ENCODE measurements at regions not wholly inside any gene's neighbourhood (a gene's known extent, or its start where the extent isn't known, plus 50 kb on each side); places are given as distances from the start of the nearest gene placed in this dataset.
A peak's percentile ranks its signal among the peaks of the same experiment; 100 is the strongest.

DNA sequence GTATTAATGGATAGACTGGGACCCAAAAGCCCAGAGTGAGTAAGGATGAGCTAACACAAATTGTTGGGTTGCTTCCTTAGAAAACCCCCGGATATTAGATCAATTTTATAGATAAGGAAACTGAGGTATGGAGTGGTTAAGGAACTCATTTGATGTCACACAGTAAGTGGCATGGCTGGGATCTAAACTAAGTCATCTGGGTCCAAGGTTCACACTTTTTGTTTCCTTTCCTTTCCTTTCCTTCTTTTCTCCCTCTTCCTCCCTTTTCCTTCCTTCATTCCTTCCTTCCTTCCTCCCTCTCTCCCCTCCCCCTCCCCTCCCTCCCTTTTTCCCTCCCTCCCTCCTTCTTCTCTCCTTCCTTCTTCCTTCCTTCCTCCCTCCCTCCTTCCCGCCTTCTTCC is 469.5 kb downstream of the TYW1 start:
- Histone ChIP-seq H3K4me1 (ENCODE audit: control insufficient read depth in 4 of 4, insufficient read depth in 4 of 4, low read length in 3 of 4) (no peaks in the 10 kb centered on the region), H3K4me3 (ENCODE audit: low read depth in 1 of 3, low read length in 3 of 3) (no peak overlapping the region), H3K9me3 (ENCODE audit: control insufficient read depth in 4 of 4, low read length in 3 of 4) (peaks cover 0 to 8% (median 2%) of the 10 kb centered on the region in 4 donors), H3K27ac (ENCODE audit: low read depth in 1 of 2, low read length in 2 of 2) (no peak overlapping the region), H3K36me3 (ENCODE audit: control insufficient read depth in 4 of 4, insufficient read depth in 3 of 4, low read depth in 1 of 4, low read length in 3 of 4) (no peaks in the 10 kb centered on the region), H3K9ac (ENCODE audit: low read depth in 1 of 2, low read length in 2 of 2) (no peak overlapping the region), H3K27me3 (ENCODE audit: control insufficient read depth in 4 of 4, insufficient read depth in 4 of 4, low read length in 3 of 4) (no peaks in the 10 kb centered on the region)
- no peak for DNase-seq (ENCODE audit: low spot score)
- TF ChIP-seq, protein P1, sequence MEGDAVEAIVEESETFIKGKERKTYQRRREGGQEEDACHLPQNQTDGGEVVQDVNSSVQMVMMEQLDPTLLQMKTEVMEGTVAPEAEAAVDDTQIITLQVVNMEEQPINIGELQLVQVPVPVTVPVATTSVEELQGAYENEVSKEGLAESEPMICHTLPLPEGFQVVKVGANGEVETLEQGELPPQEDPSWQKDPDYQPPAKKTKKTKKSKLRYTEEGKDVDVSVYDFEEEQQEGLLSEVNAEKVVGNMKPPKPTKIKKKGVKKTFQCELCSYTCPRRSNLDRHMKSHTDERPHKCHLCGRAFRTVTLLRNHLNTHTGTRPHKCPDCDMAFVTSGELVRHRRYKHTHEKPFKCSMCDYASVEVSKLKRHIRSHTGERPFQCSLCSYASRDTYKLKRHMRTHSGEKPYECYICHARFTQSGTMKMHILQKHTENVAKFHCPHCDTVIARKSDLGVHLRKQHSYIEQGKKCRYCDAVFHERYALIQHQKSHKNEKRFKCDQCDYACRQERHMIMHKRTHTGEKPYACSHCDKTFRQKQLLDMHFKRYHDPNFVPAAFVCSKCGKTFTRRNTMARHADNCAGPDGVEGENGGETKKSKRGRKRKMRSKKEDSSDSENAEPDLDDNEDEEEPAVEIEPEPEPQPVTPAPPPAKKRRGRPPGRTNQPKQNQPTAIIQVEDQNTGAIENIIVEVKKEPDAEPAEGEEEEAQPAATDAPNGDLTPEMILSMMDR (IDR thresholded peaks at IDR 0.05; ENCODE audit: low read depth, low read length, missing input control) = no peak
- TF ChIP-seq, protein P2, sequence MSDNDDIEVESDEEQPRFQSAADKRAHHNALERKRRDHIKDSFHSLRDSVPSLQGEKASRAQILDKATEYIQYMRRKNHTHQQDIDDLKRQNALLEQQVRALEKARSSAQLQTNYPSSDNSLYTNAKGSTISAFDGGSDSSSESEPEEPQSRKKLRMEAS (IDR thresholded peaks at IDR 0.05) = no peak
- no peak for TF ChIP-seq JUND (IDR thresholded peaks at IDR 0.05)
- no peak for TF ChIP-seq NR2F2 (IDR thresholded peaks at IDR 0.05)
- no peak for TF ChIP-seq FOXA2 (IDR thresholded peaks at IDR 0.05)
- no peak for TF ChIP-seq TAF1 (conservative IDR thresholded peaks at IDR 0.05)
- TF ChIP-seq, protein P3, sequence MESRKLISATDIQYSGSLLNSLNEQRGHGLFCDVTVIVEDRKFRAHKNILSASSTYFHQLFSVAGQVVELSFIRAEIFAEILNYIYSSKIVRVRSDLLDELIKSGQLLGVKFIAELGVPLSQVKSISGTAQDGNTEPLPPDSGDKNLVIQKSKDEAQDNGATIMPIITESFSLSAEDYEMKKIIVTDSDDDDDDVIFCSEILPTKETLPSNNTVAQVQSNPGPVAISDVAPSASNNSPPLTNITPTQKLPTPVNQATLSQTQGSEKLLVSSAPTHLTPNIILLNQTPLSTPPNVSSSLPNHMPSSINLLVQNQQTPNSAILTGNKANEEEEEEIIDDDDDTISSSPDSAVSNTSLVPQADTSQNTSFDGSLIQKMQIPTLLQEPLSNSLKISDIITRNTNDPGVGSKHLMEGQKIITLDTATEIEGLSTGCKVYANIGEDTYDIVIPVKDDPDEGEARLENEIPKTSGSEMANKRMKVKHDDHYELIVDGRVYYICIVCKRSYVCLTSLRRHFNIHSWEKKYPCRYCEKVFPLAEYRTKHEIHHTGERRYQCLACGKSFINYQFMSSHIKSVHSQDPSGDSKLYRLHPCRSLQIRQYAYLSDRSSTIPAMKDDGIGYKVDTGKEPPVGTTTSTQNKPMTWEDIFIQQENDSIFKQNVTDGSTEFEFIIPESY (IDR thresholded peaks at IDR 0.05) = no peak
- TF ChIP-seq RXRA (IDR thresholded peaks at IDR 0.05) = no peak
- TF ChIP-seq FOXA1 (IDR thresholded peaks at IDR 0.05) = no peak
- TF ChIP-seq, protein P4, sequence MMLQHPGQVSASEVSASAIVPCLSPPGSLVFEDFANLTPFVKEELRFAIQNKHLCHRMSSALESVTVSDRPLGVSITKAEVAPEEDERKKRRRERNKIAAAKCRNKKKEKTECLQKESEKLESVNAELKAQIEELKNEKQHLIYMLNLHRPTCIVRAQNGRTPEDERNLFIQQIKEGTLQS (IDR thresholded peaks at IDR 0.05) = no peak
- TF ChIP-seq RAD21 (IDR thresholded peaks at IDR 0.05) = no peak
- no peak for TF ChIP-seq YY1 (IDR thresholded peaks at IDR 0.05)
- TF ChIP-seq HNF4G (IDR thresholded peaks at IDR 0.05) = no peak
- no peak for TF ChIP-seq HNF4A (conservative IDR thresholded peaks at IDR 0.05)
- TF ChIP-seq GABPA (IDR thresholded peaks at IDR 0.05 in 1 of 2, conservative IDR thresholded peaks at IDR 0.05 in 1 of 2) = no peak
- 72% methylated on average over 2 of the region's 2 CpGs for whole genome bisulfite sequencing

DNA sequence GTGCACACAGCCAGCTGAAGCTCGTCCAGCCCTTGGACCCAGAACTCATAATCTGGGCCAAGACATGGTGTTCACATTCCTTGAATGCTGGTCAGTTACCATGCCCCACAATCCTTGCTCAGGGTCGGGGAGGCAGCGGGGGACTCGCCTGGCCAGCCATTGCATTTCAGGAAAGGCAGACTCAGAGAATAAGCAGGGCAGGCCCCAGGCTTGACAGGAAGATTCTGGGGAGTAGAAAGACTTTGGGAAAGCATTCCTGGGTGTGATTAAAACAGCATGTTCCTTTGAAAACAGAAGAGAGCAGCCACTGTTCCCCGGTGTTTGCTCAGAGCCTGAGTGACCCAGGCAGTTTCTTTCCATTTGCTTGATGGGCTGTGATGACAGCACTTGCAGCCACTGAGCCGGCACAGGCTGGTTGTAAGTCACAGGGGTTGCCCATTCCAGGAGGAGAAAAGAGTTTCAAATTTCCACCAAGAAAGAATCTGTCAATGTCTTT is 473.7 kb downstream of the TYW1 start:
- H3K27ac ChIP-seq (ENCODE audit: low read depth in 1 of 2, low read length in 2 of 2) = no peak overlapping the region
- no peaks in the 10 kb centered on the region for H3K27me3 ChIP-seq (ENCODE audit: control insufficient read depth in 4 of 4, insufficient read depth in 4 of 4, low read length in 3 of 4)
- no peaks in the 10 kb centered on the region for H3K36me3 ChIP-seq (ENCODE audit: control insufficient read depth in 4 of 4, insufficient read depth in 3 of 4, low read depth in 1 of 4, low read length in 3 of 4)
- peaks cover 0 to 3% (median 0%) of the 10 kb centered on the region in 4 donors for H3K9me3 ChIP-seq (ENCODE audit: control insufficient read depth in 4 of 4, low read length in 3 of 4)
- TF ChIP-seq, protein P2 (IDR thresholded peaks at IDR 0.05) = no peak
- no peak for TF ChIP-seq TAF1 (conservative IDR thresholded peaks at IDR 0.05)
- TF ChIP-seq HNF4G (IDR thresholded peaks at IDR 0.05) = no peak
- peak; percentile 60 for TF ChIP-seq NR2F2 (IDR thresholded peaks at IDR 0.05)
- no peak for TF ChIP-seq EGR1 (IDR thresholded peaks at IDR 0.05; ENCODE audit: low read depth in 2 of 2)
- TF ChIP-seq, protein P4 (IDR thresholded peaks at IDR 0.05) = no peak
- H3K9ac ChIP-seq (ENCODE audit: low read depth in 1 of 2, low read length in 2 of 2) = no peak overlapping the region
- no peaks in the 10 kb centered on the region for H3K4me1 ChIP-seq (ENCODE audit: control insufficient read depth in 4 of 4, insufficient read depth in 4 of 4, low read length in 3 of 4)
- no peak for DNase-seq (ENCODE audit: low spot score)
- H3K4me3 ChIP-seq (ENCODE audit: low read depth in 1 of 3, low read length in 3 of 3) = no peak overlapping the region
- 60% methylated on average over 6 of the region's 6 CpGs for WGBS
